HG03066 (cell line): ENCODE measurements at regions not wholly inside any gene's neighbourhood (a gene's known extent, or its start where the extent isn't known, plus 50 kb on each side); places are given as distances from the start of the nearest gene placed in this dataset.
"Not testable (repeated sequence)": the region's sequence is repeated elsewhere in the genome, so short reads cannot be mapped to it uniquely, and the experiment has no call there.

Source experiments
- ATAC-seq: cut with Tn5 transposase; IDR thresholded peaks from one replicate; pipeline ENCODE4 v1.9.1; 2021; ENCODE audit warnings: low read depth; ENCODE audit not compliant: unreplicated experiment

GRCh38 chr21:35484032-35484431, 434.9 kb upstream of the RUNX1 start:
- no peak for ATAC-seq

- no peak for ATAC-seq
Observed at GRCh38 chr21:35482933-35483662, 434.0 kb upstream of the RUNX1 start.

GRCh38 chr21:35482096-35482495, 433.0 kb upstream of the RUNX1 start:
- ATAC-seq = no peak

GRCh38 chr21:35481005-35481404, 431.9 kb upstream of the RUNX1 start:
- ATAC-seq = no peak

GRCh38 chr21:35479529-35479928, 430.4 kb upstream of the RUNX1 start:
- ATAC-seq = no peak

- ATAC-seq = no peak
Observed at GRCh38 chr21:35479065-35479448, 430.0 kb upstream of the RUNX1 start.

- no peak for ATAC-seq
Observed at GRCh38 chr21:35478161-35479064, 429.3 kb upstream of the RUNX1 start.

- ATAC-seq = no peak
Observed at GRCh38 chr21:35477622-35478021, 428.5 kb upstream of the RUNX1 start.

- no peak for ATAC-seq
Observed at GRCh38 chr21:35476621-35477395, 427.7 kb upstream of the RUNX1 start.

- no peak for ATAC-seq
Observed at GRCh38 chr21:35475762-35476161, 426.7 kb upstream of the RUNX1 start.

GRCh38 chr21:35475009-35475408, 425.9 kb upstream of the RUNX1 start:
- ATAC-seq = no peak

- ATAC-seq = no peak
Observed at GRCh38 chr21:35473496-35473895, 424.4 kb upstream of the RUNX1 start.

- ATAC-seq = no peak
Observed at GRCh38 chr21:35470522-35470921, 421.4 kb upstream of the RUNX1 start.

GRCh38 chr21:35469498-35469897, 420.4 kb upstream of the RUNX1 start:
- no peak for ATAC-seq

- no peak for ATAC-seq
Observed at GRCh38 chr21:35468991-35469390, 419.9 kb upstream of the RUNX1 start.

- ATAC-seq = no peak
Observed at GRCh38 chr21:35467566-35467965, 418.5 kb upstream of the RUNX1 start.

GRCh38 chr21:35466681-35467080, 417.6 kb upstream of the RUNX1 start:
- not testable (repeated sequence) for ATAC-seq

- ATAC-seq = no peak
Observed at GRCh38 chr21:35465741-35466140, 416.6 kb upstream of the RUNX1 start.

GRCh38 chr21:35461700-35462099, 412.6 kb upstream of the RUNX1 start:
- no peak for ATAC-seq

GRCh38 chr21:35460441-35460840, 411.3 kb upstream of the RUNX1 start:
- no peak for ATAC-seq

- no peak for ATAC-seq
Observed at GRCh38 chr21:35458405-35458804, 409.3 kb upstream of the RUNX1 start.
